Motor neuron (in vitro differentiated cells): ENCODE measurements at regions not wholly inside any gene's neighbourhood (a gene's known extent, or its start where the extent isn't known, plus 50 kb on each side); places are given as distances from the start of the nearest gene placed in this dataset.
A peak's percentile ranks its signal among the peaks of the same experiment; 100 is the strongest.

Experiments
- ATAC-seq, 8 experiments: fragments of 200-7000 bp; cut with Tn5 transposase; replicated peaks in 6 of 8; 2 replicates each; pipeline ENCODE4 v1.8.0; 2021; ENCODE audit warnings: mild to moderate bottlenecking in 8 of 8, moderate library complexity in 8 of 8
- H3K27ac ChIP-seq, 2 donors: fragments of 250-450 bp; sonication (Bioruptor Pico); 2 replicates each; pipeline ENCODE4 v1.9.0; 2021; ENCODE audit warnings: antibody characterized with exemption in 2 of 2, mild to moderate bottlenecking in 2 of 2, moderate library complexity in 1 of 2
- H3K4me1 ChIP-seq, 2 donors: fragments of 250-450 bp; sonication (Bioruptor Pico); replicated peaks in 1 of 2; 2 replicates each; pipeline ENCODE4 v1.6.1; 2021; ENCODE audit warnings: antibody characterized with exemption in 2 of 2, mild to moderate bottlenecking in 2 of 2, moderate library complexity in 1 of 2
- H3K4me3 ChIP-seq, 5 donors: fragments of 250-450 bp; sonication (Bioruptor Pico); 2 replicates each; pipeline ENCODE4 v1.9.0; 2021; ENCODE audit warnings: antibody characterized with exemption in 5 of 5, mild to moderate bottlenecking in 5 of 5, moderate library complexity in 4 of 5
- WGBS, 10 experiments: fragments of 450-650 bp; shearing (Covaris generic); methylation state at CpG; one replicate each; pipeline ENCODE4 v1.0.0; 2022; 5-methylcytosine and 5-hydroxymethylcytosine counted together
- in situ Hi-C, 9 experiments: fragments of 400-800 bp; cut with MboI; loops; one replicate each; pipeline ENCODE4 v1.15.0; 2021; ENCODE audit warnings: low sequenced_read_pairs in 9 of 9, low pct_unique_long_range_greater_than_20kb in 2 of 9; ENCODE audit not compliant: unreplicated experiment in 9 of 9

- in situ Hi-C loops, result loop anchor here in 3 of 9 experiments (10.0 kb wide), 1 partner anchor 274 kb away; no protein-coding TSS in a partner anchor
- WGBS, 10 experiments, result 0 to 100% (median 47%) methylated on average over 1 to 7 of the region's 7 CpGs
- Histone ChIP-seq H3K4me3 (no peak overlapping the region), H3K4me1 (peaks cover 4 to 6% of the 10 kb centered on the region in 2 donors), H3K27ac (no peak overlapping the region)
- no peak for ATAC-seq
Measured at GRCh38 chr15:98178861-98179260, 218.4 kb downstream of the ARRDC4 start.

GRCh38 chr15:98187549-98187948 lies 227.0 kb downstream of the ARRDC4 start:
- ATAC-seq, result no peak
- peaks cover 4 to 8% of the 10 kb centered on the region in 2 donors for H3K4me1 ChIP-seq
- no peak overlapping the region for H3K27ac ChIP-seq
- H3K4me3 ChIP-seq, result no peak overlapping the region
- in situ Hi-C loops, result no loop called here
- WGBS, 10 experiments, result 0 to 90% (median 60%) methylated on average over 1 to 4 of the region's 7 CpGs; no CpG with 5 or more reads in 2 of the 10 experiments

GRCh38 chr15:98190914-98191313 lies 230.4 kb downstream of the ARRDC4 start:
- no peak for ATAC-seq
- 0 to 100% (median 71%) methylated on average over 1 to 2 of the region's 2 CpGs; no CpG with 5 or more reads in 6 of the 10 experiments for whole genome bisulfite sequencing, 10 experiments
- peaks cover 4 to 19% of the 10 kb centered on the region in 2 donors for H3K4me1 ChIP-seq
- in situ Hi-C loops, result no loop called here
- no peak overlapping the region for H3K27ac ChIP-seq
- H3K4me3 ChIP-seq, result no peak overlapping the region

- ATAC-seq, result no peak
- Histone ChIP-seq H3K4me1 (peaks cover 7 to 25% of the 10 kb centered on the region in 2 donors), H3K27ac (no peak overlapping the region), H3K4me3 (no peak overlapping the region)
- in situ Hi-C loops, result no loop called here
- 0 to 100% (median 50%) methylated on average over 1 to 3 of the region's 3 CpGs; no CpG with 5 or more reads in 2 of the 10 experiments for whole genome bisulfite sequencing, 10 experiments
Measured at GRCh38 chr15:98195796-98196195, 235.3 kb downstream of the ARRDC4 start.

- in situ Hi-C loops, result no loop called here
- peak in 2 of 8 experiments; percentile 9 to 52 for ATAC-seq
- Histone ChIP-seq H3K4me1 (peaks cover 6 to 24% of the 10 kb centered on the region in 2 donors), H3K27ac (no peak overlapping the region), H3K4me3 (no peak overlapping the region)
- WGBS, 10 experiments, result 0 to 72% (median 25%) methylated on average over 1 to 5 of the region's 6 CpGs; no CpG with 5 or more reads in 1 of the 10 experiments
Measured at GRCh38 chr15:98196371-98196770, 235.9 kb downstream of the ARRDC4 start.

- H3K4me3 ChIP-seq, result no peak overlapping the region
- in situ Hi-C loops, result no loop called here
- H3K4me1 ChIP-seq, result peaks cover 0 to 11% of the 10 kb centered on the region in 2 donors
- 0 to 90% (median 45%) methylated on average over 1 to 5 of the region's 5 CpGs; no CpG with 5 or more reads in 1 of the 10 experiments for WGBS, 10 experiments
- ATAC-seq, result peak in 2 of 8 experiments; percentile 44 to 50
- H3K27ac ChIP-seq, result no peak overlapping the region
Measured at GRCh38 chr15:98202256-98202655, 241.8 kb downstream of the ARRDC4 start.

- Histone ChIP-seq H3K4me3 (no peak overlapping the region), H3K4me1 (peaks cover 0 to 22% of the 10 kb centered on the region in 2 donors), H3K27ac (no peak overlapping the region)
- ATAC-seq, result no peak
- WGBS, 10 experiments, result 0 to 100% (median 93%) methylated on average over 1 to 6 of the region's 6 CpGs
- in situ Hi-C loops, result no loop called here
Measured at GRCh38 chr15:98203872-98204660, 243.6 kb downstream of the ARRDC4 start.

- peak overlapping the region in 1 of 2 donors; percentile 51 for H3K27ac ChIP-seq
- in situ Hi-C loops, result no loop called here
- 0 to 100% (median 61%) methylated on average over 1 to 4 of the region's 4 CpGs; no CpG with 5 or more reads in 1 of the 10 experiments for WGBS, 10 experiments
- H3K4me1 ChIP-seq, result peaks cover 0 to 12% of the 10 kb centered on the region in 2 donors
- no peak overlapping the region for H3K4me3 ChIP-seq
- ATAC-seq, result peak in 2 of 8 experiments; percentile 14 to 32
Measured at GRCh38 chr15:98207928-98208327, 247.4 kb downstream of the ARRDC4 start.

- in situ Hi-C loops, result no loop called here
Measured at GRCh38 chr15:98213346-98213979, 253.0 kb downstream of the ARRDC4 start.

GRCh38 chr15:98216166-98216565 lies 255.7 kb downstream of the ARRDC4 start:
- in situ Hi-C loops, result no loop called here
- H3K4me3 ChIP-seq, result no peak overlapping the region
- 0 to 79% (median 25%) methylated on average over 1 to 4 of the region's 4 CpGs for WGBS, 10 experiments
- ATAC-seq, result no peak
- no peak overlapping the region for H3K27ac ChIP-seq
- no peaks in the 10 kb centered on the region for H3K4me1 ChIP-seq

More at GRCh38 chr15:98213346-98213979, 253.0 kb downstream of the ARRDC4 start:
- Histone ChIP-seq H3K4me1 (no peaks in the 10 kb centered on the region), H3K4me3 (no peak overlapping the region), H3K27ac (no peak overlapping the region)
- ATAC-seq, result no peak
- WGBS, 10 experiments, result 0 to 100% (median 61%) methylated on average over 1 to 5 of the region's 6 CpGs; no CpG with 5 or more reads in 2 of the 10 experiments

- in situ Hi-C loops, result no loop called here
- no peaks in the 10 kb centered on the region for H3K4me1 ChIP-seq
- H3K27ac ChIP-seq, result no peak overlapping the region
- H3K4me3 ChIP-seq, result no peak overlapping the region
- ATAC-seq, result no peak
- 4 to 90% (median 85%) methylated on average over 2 to 6 of the region's 6 CpGs; no CpG with 5 or more reads in 3 of the 10 experiments for WGBS, 10 experiments
Measured at GRCh38 chr15:98217356-98217755, 256.9 kb downstream of the ARRDC4 start.

- in situ Hi-C loops, result no loop called here
- no peak overlapping the region for H3K4me3 ChIP-seq
- no peak for ATAC-seq
- no peaks in the 10 kb centered on the region for H3K4me1 ChIP-seq
- 13 to 90% (median 72%) methylated on average over 1 to 3 of the region's 3 CpGs; no CpG with 5 or more reads in 1 of the 10 experiments for WGBS, 10 experiments
- H3K27ac ChIP-seq, result no peak overlapping the region
Measured at GRCh38 chr15:98221144-98221543, 260.6 kb downstream of the ARRDC4 start.

GRCh38 chr15:98221577-98221976 lies 261.1 kb downstream of the ARRDC4 start:
- 60 to 96% (median 75%) methylated on average over 1 to 4 of the region's 4 CpGs; no CpG with 5 or more reads in 5 of the 10 experiments for WGBS, 10 experiments
- Histone ChIP-seq H3K4me1 (no peaks in the 10 kb centered on the region), H3K27ac (no peak overlapping the region), H3K4me3 (no peak overlapping the region)
- ATAC-seq, result no peak
- in situ Hi-C loops, result no loop called here
